ENCODE measurements at regions not wholly inside any gene's neighbourhood (a gene's known extent, or its start where the extent isn't known, plus 50 kb on each side); places are given as distances from the start of the nearest gene placed in this dataset.
"Not testable (repeated sequence)": the region's sequence is repeated elsewhere in the genome, so short reads cannot be mapped to it uniquely, and the experiment has no call there.

GRCh38 chr1:146292940-146293936 lies 64.4 kb upstream of the NOTCH2NLA start:
- H3K27ac ChIP-seq; H3K27me3 ChIP-seq; H3K9me3 ChIP-seq; H3K4me1 ChIP-seq (ENCODE audit: control insufficient read depth in 1 of 2, insufficient read depth in 1 of 2, low read depth in 1 of 2, low read length in 1 of 2); H3K36me3 ChIP-seq; H3K4me3 ChIP-seq (ENCODE audit: low read depth in 1 of 2, low read length in 1 of 2): not testable (repeated sequence)

GRCh38 chr1:146292424-146292823 lies 63.6 kb upstream of the NOTCH2NLA start:
- H3K9me3 ChIP-seq; H3K27me3 ChIP-seq; H3K36me3 ChIP-seq; H3K27ac ChIP-seq; H3K4me3 ChIP-seq (ENCODE audit: low read depth in 1 of 2, low read length in 1 of 2); H3K4me1 ChIP-seq (ENCODE audit: control insufficient read depth in 1 of 2, insufficient read depth in 1 of 2, low read depth in 1 of 2, low read length in 1 of 2): not testable (repeated sequence)

GRCh38 chr1:146287881-146288280 lies 59.1 kb upstream of the NOTCH2NLA start:
- H3K9me3 ChIP-seq; H3K27ac ChIP-seq; H3K4me3 ChIP-seq (ENCODE audit: low read depth in 1 of 2, low read length in 1 of 2); H3K4me1 ChIP-seq (ENCODE audit: control insufficient read depth in 1 of 2, insufficient read depth in 1 of 2, low read depth in 1 of 2, low read length in 1 of 2); H3K27me3 ChIP-seq; H3K36me3 ChIP-seq: not testable (repeated sequence)

GRCh38 chr1:146284760-146285159 lies 55.9 kb upstream of the NOTCH2NLA start:
- not testable (repeated sequence) for H3K4me1 ChIP-seq (ENCODE audit: control insufficient read depth in 1 of 2, insufficient read depth in 1 of 2, low read depth in 1 of 2, low read length in 1 of 2); H3K4me3 ChIP-seq (ENCODE audit: low read depth in 1 of 2, low read length in 1 of 2); H3K9me3 ChIP-seq; H3K27me3 ChIP-seq; H3K36me3 ChIP-seq; H3K27ac ChIP-seq

GRCh38 chr1:146283527-146283880 lies 54.7 kb upstream of the NOTCH2NLA start:
- not testable (repeated sequence) for H3K4me1 ChIP-seq (ENCODE audit: control insufficient read depth in 1 of 2, insufficient read depth in 1 of 2, low read depth in 1 of 2, low read length in 1 of 2); H3K27ac ChIP-seq; H3K4me3 ChIP-seq (ENCODE audit: low read depth in 1 of 2, low read length in 1 of 2); H3K9me3 ChIP-seq; H3K36me3 ChIP-seq; H3K27me3 ChIP-seq

- not testable (repeated sequence) for H3K36me3 ChIP-seq; H3K27me3 ChIP-seq; H3K9me3 ChIP-seq; H3K4me1 ChIP-seq (ENCODE audit: control insufficient read depth in 1 of 2, insufficient read depth in 1 of 2, low read depth in 1 of 2, low read length in 1 of 2); H3K4me3 ChIP-seq (ENCODE audit: low read depth in 1 of 2, low read length in 1 of 2); H3K27ac ChIP-seq
These were observed 54.1 kb upstream of the NOTCH2NLA start for GRCh38 chr1:146282807-146283526.

- not testable (repeated sequence) for H3K4me1 ChIP-seq (ENCODE audit: control insufficient read depth in 1 of 2, insufficient read depth in 1 of 2, low read depth in 1 of 2, low read length in 1 of 2); H3K27ac ChIP-seq; H3K27me3 ChIP-seq; H3K36me3 ChIP-seq; H3K4me3 ChIP-seq (ENCODE audit: low read depth in 1 of 2, low read length in 1 of 2); H3K9me3 ChIP-seq
These were observed 52.7 kb upstream of the NOTCH2NLA start for GRCh38 chr1:146281522-146281921.

GRCh38 chr1:146278758-146279157 lies 49.9 kb upstream of the NOTCH2NLA start:
- not testable (repeated sequence) for H3K27ac ChIP-seq; H3K27me3 ChIP-seq; H3K4me3 ChIP-seq (ENCODE audit: low read depth in 1 of 2, low read length in 1 of 2); H3K9me3 ChIP-seq; H3K4me1 ChIP-seq (ENCODE audit: control insufficient read depth in 1 of 2, insufficient read depth in 1 of 2, low read depth in 1 of 2, low read length in 1 of 2); H3K36me3 ChIP-seq

Measured in neutrophil (primary cell).